ENCODE measurements at regions not wholly inside any gene's neighbourhood (a gene's known extent, or its start where the extent isn't known, plus 50 kb on each side); places are given as distances from the start of the nearest gene placed in this dataset.

GRCh38 chr20:52595518-52595917 is 376.6 kb upstream of the TSHZ2 start:
- TF ChIP-seq CTCF (conservative IDR thresholded peaks at IDR 0.05; ENCODE audit: low read length) = no peak
- TF ChIP-seq EZH2phosphoT487 (IDR thresholded peaks at IDR 0.05; ENCODE audit: borderline replicate concordance, low read depth, low read length) = no peak
